NCI-H82 (cell line): ENCODE measurements at regions not wholly inside any gene's neighbourhood (a gene's known extent, or its start where the extent isn't known, plus 50 kb on each side); places are given as distances from the start of the nearest gene placed in this dataset.
"Not testable (repeated sequence)": the region's sequence is repeated elsewhere in the genome, so short reads cannot be mapped to it uniquely, and the experiment has no call there.

Experiments
- DNase-seq: peaks from one replicate; lab custom pipeline; 2025; lab: John Stamatoyannopoulos, UW

DNA sequence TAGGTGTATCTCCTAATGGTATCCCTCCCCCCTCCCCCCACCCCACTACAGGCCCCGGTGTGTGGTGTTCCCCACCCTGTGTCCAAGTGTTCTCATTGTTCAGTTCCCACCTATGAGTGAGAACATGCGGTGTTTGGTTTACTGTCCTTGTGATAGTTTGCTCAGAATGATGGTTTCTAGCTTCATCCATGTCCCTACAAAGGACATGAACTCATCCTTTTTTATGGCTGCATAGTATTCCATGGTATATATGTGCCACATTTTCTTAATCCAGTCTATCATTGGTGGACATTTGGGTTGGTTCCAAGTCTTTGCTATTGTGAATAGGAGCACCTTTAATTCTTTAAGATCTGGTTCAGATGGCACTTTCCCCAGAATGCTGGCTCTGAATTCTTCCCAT is 58.5 kb upstream of the PTGFRN start:
- DNase-seq: not testable (repeated sequence)

DNA sequence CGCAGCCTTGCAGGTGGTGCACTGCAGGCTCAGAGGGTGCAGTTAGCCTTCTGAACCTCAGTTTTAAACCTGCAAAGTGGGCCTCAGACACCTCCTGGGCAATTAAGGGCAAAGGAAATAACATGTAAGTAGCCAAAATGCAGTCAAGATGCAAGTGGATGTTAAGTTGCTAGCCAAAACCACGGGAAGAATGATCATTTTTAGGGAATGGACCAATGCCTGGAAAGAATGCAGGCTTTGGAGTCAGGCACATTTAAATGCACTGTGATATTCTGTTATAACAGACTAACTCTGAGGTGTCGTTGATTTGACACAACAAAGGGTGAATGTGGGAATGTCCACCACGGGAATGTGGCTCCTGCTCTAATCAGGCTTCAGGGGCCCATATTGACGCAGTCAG is 57.9 kb upstream of the PTGFRN start:
- no peak for DNase-seq

DNA sequence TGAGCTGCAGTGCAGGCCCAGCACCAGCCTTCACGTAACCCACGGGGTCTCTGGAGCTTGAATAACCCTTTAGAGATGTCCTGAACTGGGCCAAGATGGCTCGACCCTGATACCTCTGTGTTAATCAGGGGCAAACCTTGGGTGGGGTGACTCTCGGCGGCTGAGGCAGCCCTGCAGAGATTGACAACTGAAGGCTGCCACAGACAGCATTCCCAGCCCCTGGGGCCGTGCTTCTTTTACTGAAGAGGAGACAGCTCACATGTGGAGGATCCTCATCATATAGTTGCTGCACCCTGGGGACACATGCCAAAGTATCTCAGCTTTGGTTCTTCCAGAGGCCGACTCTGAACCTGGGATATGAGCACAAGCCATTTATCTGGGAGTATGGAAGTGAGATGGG is 57.3 kb upstream of the PTGFRN start:
- DNase-seq: no peak

DNA sequence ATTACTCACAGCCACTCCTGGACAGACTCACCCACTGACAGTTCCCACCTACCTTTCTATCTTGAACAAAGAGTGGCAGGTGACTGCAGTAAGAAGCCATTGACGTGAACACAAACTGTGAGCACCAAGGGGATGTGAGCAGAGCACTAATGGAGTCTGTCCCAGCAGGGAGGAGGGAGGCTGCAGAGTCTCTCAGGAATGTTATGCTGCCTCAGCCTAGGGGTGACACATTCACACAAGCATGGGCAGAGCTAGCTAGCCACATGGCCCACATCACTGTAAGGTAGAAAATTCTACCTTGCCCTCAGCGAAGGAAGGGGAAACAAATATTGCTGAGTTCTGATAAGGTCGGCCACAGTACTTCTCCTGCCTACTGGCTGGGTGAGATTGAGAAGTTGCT is 56.8 kb upstream of the PTGFRN start:
- DNase-seq: no peak

DNA sequence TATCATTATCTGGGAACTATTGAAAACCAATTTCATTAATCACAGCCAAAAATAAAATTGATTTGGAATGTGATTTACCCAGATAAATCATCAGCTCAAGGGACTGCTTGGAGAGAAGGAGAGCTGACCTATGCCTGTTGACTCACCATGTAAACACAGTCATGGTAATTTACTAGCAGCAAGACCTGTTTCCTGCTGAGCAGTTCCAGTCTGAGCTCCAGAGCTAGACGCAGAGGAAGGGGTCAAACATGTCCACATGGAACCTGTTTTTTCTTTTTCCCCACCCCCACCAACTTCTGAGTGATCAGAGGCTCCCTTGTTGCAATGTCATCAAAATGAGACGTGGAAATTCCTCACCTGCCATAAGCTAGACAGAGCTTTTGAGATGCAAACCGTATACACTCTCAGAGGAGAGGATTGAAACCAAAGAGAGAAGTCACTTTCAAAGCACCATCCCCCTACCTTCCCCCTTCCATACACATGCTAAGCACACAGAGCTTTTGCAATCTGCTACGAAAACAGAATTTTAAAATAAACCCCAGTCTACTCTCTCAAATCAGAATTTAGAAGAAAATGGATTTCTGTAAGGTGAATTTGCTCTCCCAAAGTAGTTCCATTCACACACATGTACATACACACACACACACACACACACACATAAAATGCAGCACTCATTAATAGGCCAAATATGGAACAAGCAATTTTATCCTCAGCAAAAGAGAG is 55.9 kb upstream of the PTGFRN start:
- peak; percentile 41 for DNase-seq

DNA sequence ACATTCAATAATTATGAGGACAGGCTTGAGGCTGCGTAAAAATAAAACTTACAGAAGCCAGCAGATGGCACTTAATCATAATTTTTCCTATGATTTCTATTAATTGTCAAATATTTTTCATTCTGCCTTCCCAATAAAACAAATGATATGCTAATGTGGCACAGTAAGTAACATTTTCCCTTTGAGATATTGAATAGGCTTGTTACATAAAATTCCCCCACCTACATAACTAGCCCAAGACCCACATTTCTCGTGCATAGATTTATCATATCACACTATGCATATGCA is 55.4 kb upstream of the PTGFRN start:
- no peak for DNase-seq

DNA sequence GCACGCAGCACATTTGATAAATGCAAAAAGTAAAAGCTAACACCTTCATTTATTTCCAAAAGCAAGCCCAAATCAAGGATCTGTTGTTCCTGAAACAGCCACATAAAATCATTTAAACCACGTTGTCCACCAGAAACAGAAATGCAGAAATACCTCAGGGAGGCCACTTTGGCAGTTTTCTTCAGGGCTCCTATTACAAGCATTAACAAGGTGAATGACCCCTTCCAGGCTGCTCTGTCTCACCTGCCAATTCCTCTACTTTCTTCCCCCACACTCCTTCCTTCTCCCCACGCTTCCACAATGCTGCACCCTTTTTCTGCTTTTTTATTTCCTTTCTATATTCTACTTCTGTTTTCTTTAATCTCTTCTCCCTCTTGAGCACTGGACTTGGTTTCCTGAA is 55.0 kb upstream of the PTGFRN start:
- DNase-seq: no peak

DNA sequence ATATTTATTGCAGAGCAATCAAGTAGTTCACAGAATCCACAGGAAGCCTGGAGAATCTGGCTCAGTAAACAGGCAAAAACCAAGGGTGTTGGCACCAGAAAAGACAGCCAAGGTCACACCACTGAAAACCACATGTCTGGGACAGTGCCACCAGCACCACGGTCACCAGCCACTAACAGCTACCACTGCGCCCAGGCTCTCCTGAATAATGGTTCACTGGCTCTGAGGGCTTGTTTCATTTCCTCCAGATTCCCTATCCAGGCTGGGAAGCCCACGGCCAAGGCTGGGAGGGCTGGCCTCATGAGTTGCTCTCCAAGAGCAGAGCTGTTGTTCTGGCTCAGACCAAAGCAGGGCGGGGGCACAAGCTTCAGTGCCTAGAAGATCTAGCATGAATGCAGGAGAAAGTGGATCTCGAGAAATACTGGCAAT is 54.5 kb upstream of the PTGFRN start:
- DNase-seq: peak; percentile 24

DNA sequence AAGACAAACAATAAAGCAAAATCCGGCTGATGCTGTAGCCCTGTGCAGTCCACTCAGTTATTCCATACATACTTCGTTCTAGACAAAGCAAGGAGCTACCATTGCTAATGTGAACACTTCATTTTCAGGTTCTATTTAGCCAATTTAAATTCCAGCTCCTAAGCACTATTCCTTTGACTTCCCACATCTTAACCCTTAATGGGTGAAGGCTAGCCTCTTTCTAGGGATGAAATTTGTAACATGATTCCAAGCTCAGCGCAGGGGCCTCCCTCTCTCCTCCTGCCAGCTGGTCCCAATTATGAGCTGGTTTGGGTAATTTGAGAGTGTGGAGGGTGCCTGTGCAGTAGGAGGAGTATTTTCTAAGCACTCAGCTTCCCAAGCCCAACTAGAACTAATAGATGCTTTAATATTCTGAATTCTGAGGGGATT is 53.9 kb upstream of the PTGFRN start:
- DNase-seq: peak; percentile 84

DNA sequence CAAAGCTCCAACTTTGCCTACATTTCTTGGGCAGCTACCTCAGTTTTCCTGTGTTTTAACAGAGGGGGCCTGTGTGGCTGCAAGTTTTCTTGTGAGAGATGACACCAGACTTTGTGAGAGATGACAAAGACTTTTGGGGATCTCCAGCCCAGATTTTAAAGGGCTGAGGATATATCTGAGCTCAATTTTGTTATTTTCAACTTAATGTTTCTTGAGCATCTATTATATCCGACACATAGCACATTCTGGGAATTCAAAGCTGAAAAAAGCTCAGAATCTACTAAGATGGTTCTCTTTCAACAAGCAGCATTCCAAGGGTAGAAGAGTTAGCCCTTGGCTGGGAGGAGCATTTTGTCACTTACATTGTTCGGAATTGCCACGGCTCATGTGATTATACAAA is 53.4 kb upstream of the PTGFRN start:
- DNase-seq: no peak

DNA sequence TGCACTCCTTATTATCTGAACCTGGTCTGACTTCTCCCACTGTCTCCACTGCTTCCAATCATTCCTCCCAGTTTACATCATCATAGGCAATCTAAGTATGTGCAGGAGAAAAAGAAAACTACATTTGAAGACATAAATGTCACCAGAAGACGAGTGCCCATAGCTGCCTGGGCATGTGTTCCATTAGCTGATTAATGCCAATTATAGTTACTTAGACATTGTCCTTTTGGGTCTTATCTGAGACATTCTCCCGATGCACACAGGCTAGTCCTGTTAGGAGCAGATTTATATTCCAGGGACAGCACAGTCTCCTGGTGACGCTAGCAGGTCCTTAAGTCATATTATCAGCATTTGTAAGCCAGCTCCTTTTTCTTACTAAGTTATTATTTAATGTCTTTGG is 52.6 kb upstream of the PTGFRN start:
- DNase-seq: peak; percentile 61
